Spinal cord (tissue), 9 donors: ENCODE measurements at regions not wholly inside any gene's neighbourhood (a gene's known extent, or its start where the extent isn't known, plus 50 kb on each side); places are given as distances from the start of the nearest gene placed in this dataset.

Experiments used
- DNase-seq, 6 donors: peaks; one replicate each; pipeline versions ENCODE4 v3.0.0 to v3.0.0-alpha.2; 2013 to 2015; ENCODE audit warnings: low spot score in 6 of 6, low read depth in 4 of 6
- H3K27ac ChIP-seq: one replicate; pipeline ENCODE4 v1.5.1; 2013; ENCODE audit warnings: low read depth, low read length, control low read depth
- H3K27me3 ChIP-seq: one replicate; pipeline ENCODE4 v1.6.1; 2013; ENCODE audit warnings: low read length; ENCODE audit not compliant: control insufficient read depth, insufficient read depth
- H3K36me3 ChIP-seq: one replicate; pipeline ENCODE4 v1.6.1; 2013; ENCODE audit warnings: low read length; ENCODE audit not compliant: control insufficient read depth, insufficient read depth
- H3K4me1 ChIP-seq: one replicate; pipeline ENCODE4 v1.6.1; 2013; ENCODE audit warnings: low read length; ENCODE audit not compliant: control insufficient read depth, insufficient read depth
- H3K4me3 ChIP-seq: one replicate; pipeline ENCODE4 v1.5.1; 2013; ENCODE audit warnings: low read depth, low read length, control low read depth
- H3K9me3 ChIP-seq: one replicate; pipeline ENCODE4 v1.6.1; 2013; ENCODE audit warnings: low read length; ENCODE audit not compliant: control insufficient read depth, insufficient read depth
- WGBS: methylation state at CpG from one replicate; pipeline ENCODE4 v1.1.5; 2013; ENCODE audit warnings: missing lambda C conversion rate; ENCODE audit not compliant: insufficient coverage; 5-methylcytosine and 5-hydroxymethylcytosine counted together
- donor health status: healthy.

- no peaks in the 10 kb centered on the region for H3K27me3 ChIP-seq
- peaks cover 2% of the 10 kb centered on the region for H3K36me3 ChIP-seq
- peaks cover 23% of the 10 kb centered on the region for H3K4me1 ChIP-seq
- H3K4me3 ChIP-seq: no peak overlapping the region
- 45% methylated on average over 5 of the region's 11 CpGs for WGBS
- no peak overlapping the region for H3K27ac ChIP-seq
- no peak for DNase-seq
- H3K9me3 ChIP-seq: no peaks in the 10 kb centered on the region
Measured at GRCh38 chr11:134537296-134537695, 125.3 kb upstream of the B3GAT1 start.

- Histone ChIP-seq H3K4me1 (peaks cover 29% of the 10 kb centered on the region), H3K27me3 (no peaks in the 10 kb centered on the region), H3K36me3 (peaks cover 2% of the 10 kb centered on the region), H3K9me3 (no peaks in the 10 kb centered on the region), H3K27ac (no peak overlapping the region), H3K4me3 (no peak overlapping the region)
- 81% methylated on average over 7 of the region's 8 CpGs for WGBS
- DNase-seq: no peak
Measured at GRCh38 chr11:134536677-134537076, 124.6 kb upstream of the B3GAT1 start.

GRCh38 chr11:134536219-134536618, 124.2 kb upstream of the B3GAT1 start:
- Histone ChIP-seq H3K4me1 (peaks cover 34% of the 10 kb centered on the region), H3K4me3 (no peak overlapping the region), H3K9me3 (no peaks in the 10 kb centered on the region), H3K27me3 (no peaks in the 10 kb centered on the region), H3K36me3 (peaks cover 2% of the 10 kb centered on the region), H3K27ac (no peak overlapping the region)
- no peak for DNase-seq
- WGBS: 87% methylated on average over 15 of the region's 15 CpGs

- no peaks in the 10 kb centered on the region for H3K9me3 ChIP-seq
- no peaks in the 10 kb centered on the region for H3K27me3 ChIP-seq
- H3K4me3 ChIP-seq: no peak overlapping the region
- peaks cover 2% of the 10 kb centered on the region for H3K36me3 ChIP-seq
- peaks cover 41% of the 10 kb centered on the region for H3K4me1 ChIP-seq
- H3K27ac ChIP-seq: no peak overlapping the region
- DNase-seq: no peak
- 87% methylated on average over 22 of the region's 22 CpGs for WGBS
Measured at GRCh38 chr11:134535029-134536025, 123.3 kb upstream of the B3GAT1 start.

- H3K4me3 ChIP-seq: no peak overlapping the region
- H3K36me3 ChIP-seq: peaks cover 2% of the 10 kb centered on the region
- H3K4me1 ChIP-seq: peaks cover 34% of the 10 kb centered on the region
- DNase-seq: no peak
- no peaks in the 10 kb centered on the region for H3K27me3 ChIP-seq
- 92% methylated on average over 7 of the region's 7 CpGs for WGBS
- no peaks in the 10 kb centered on the region for H3K9me3 ChIP-seq
- H3K27ac ChIP-seq: no peak overlapping the region
Measured at GRCh38 chr11:134533511-134533910, 121.5 kb upstream of the B3GAT1 start.

GRCh38 chr11:134532921-134533421, 120.9 kb upstream of the B3GAT1 start:
- Histone ChIP-seq H3K36me3 (peaks cover 2% of the 10 kb centered on the region), H3K27me3 (no peaks in the 10 kb centered on the region), H3K27ac (no peak overlapping the region), H3K4me1 (peaks cover 35% of the 10 kb centered on the region), H3K4me3 (no peak overlapping the region), H3K9me3 (no peaks in the 10 kb centered on the region)
- 51% methylated on average over 13 of the region's 13 CpGs for WGBS
- peak in 1 of 6 donors; percentile 28 for DNase-seq

GRCh38 chr11:134532131-134532920, 120.3 kb upstream of the B3GAT1 start:
- H3K36me3 ChIP-seq: peaks cover 2% of the 10 kb centered on the region
- peak in 1 of 6 donors; percentile 55 for DNase-seq
- no peak overlapping the region for H3K27ac ChIP-seq
- H3K4me3 ChIP-seq: no peak overlapping the region
- H3K9me3 ChIP-seq: no peaks in the 10 kb centered on the region
- 69% methylated on average over 21 of the region's 23 CpGs for WGBS
- peaks cover 35% of the 10 kb centered on the region for H3K4me1 ChIP-seq
- no peaks in the 10 kb centered on the region for H3K27me3 ChIP-seq

- H3K4me1 ChIP-seq: peaks cover 35% of the 10 kb centered on the region
- H3K27me3 ChIP-seq: no peaks in the 10 kb centered on the region
- WGBS: 66% methylated on average over 21 of the region's 23 CpGs
- H3K27ac ChIP-seq: no peak overlapping the region
- H3K9me3 ChIP-seq: no peaks in the 10 kb centered on the region
- DNase-seq: no peak
- peaks cover 2% of the 10 kb centered on the region for H3K36me3 ChIP-seq
- no peak overlapping the region for H3K4me3 ChIP-seq
Measured at GRCh38 chr11:134531327-134532130, 119.5 kb upstream of the B3GAT1 start.
